GM10266 (cell line): ENCODE measurements at regions not wholly inside any gene's neighbourhood (a gene's known extent, or its start where the extent isn't known, plus 50 kb on each side); places are given as distances from the start of the nearest gene placed in this dataset.

Source experiments
- DNase-seq: peaks from one replicate; pipeline ENCODE4 v3.0.0; 2012; ENCODE audit errors: extremely low spot score
- CTCF ChIP-seq: IDR thresholded peaks from 2 replicates; pipeline ENCODE4 v1.5.1; 2012; ENCODE audit warnings: mild to moderate bottlenecking, low read depth; ENCODE audit not compliant: control insufficient read depth, insufficient read depth; ENCODE audit errors: missing control alignments

DNA sequence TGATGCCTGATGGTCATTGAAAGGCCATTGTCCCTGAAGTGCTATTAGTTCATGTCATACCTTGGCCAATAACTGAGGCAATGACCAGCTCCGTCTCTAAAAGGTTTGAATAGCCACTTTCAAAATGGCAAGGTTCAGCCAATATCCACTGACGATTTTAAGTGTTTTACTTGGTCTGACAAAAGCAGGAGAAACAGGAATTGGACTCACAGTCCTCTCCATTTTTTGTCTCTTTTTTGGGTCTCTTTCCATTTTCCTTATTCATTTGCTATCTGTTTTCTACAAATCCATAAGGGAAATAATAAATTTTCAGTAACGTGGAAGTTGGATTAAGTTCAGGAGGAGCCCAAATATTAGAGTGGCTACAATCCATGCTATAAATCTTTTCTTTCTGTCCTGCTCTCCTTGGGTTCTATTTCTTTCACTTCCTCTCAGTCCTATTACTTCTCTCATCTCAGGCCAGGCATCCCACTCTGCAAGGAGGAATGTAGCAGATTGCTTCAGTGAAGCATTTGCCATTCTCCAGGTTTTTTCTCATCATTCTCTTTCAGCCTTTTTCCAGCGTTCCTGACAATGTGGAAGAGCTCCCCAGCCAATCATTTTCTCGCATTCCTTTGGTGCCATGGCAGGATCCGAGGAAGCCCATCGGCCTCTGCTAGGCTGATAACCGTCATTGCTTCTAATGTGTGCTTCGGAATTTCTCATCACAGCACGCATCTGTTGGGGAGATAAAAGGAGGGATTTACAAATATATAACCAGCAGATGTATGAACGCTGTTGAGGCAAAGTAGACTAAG lies 414.5 kb downstream of the ADGRL2 start:
- TF ChIP-seq CTCF = no peak
- DNase-seq = no peak

GRCh38 chr1:82214606-82215005 lies 413.9 kb downstream of the ADGRL2 start:
- DNase-seq = no peak
- TF ChIP-seq CTCF = no peak

- no peak for DNase-seq
- no peak for TF ChIP-seq CTCF
Observed at GRCh38 chr1:82197606-82198005, 396.9 kb downstream of the ADGRL2 start.

DNA sequence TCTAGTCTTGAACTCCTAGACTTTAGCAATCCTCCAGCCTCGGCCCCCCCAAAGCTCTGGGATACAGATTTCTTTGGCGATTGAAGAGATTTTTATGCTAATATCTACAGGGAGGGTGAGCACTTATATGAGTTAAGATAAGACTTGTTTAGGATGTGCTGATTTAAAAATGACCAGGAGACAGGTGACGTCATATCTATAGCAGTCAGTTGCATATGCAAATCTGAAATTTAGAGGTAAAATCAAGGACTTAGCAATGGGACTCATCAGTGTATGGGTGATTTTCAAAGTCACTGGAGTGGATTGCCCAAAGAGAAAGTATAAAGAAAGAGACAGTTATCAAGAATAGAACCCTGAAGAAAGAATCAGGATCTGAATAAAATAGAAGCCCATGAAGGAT lies 394.5 kb downstream of the ADGRL2 start:
- DNase-seq = no peak
- TF ChIP-seq CTCF = no peak

GRCh38 chr1:82185084-82185483 lies 384.4 kb downstream of the ADGRL2 start:
- DNase-seq = no peak
- no peak for TF ChIP-seq CTCF

DNA sequence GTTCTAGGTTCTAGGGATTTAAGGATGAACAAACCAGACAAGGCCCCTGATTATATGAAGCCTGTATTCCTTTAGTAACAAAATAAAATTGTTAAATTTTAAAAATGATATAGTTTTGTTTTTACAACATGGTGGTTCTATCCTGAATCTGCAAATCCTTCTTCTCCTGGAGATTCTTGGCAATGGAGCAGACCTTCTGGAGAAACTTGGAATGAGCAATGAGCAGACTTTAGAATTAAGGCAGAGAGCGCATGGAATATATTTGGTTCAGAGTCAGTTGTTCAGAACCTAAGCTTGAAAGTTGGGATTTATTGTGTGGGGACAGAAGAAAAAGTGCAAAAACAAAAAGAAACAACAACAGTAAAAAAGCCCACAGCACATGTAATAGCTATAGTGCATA lies 381.1 kb downstream of the ADGRL2 start:
- no peak for TF ChIP-seq CTCF
- DNase-seq = no peak

DNA sequence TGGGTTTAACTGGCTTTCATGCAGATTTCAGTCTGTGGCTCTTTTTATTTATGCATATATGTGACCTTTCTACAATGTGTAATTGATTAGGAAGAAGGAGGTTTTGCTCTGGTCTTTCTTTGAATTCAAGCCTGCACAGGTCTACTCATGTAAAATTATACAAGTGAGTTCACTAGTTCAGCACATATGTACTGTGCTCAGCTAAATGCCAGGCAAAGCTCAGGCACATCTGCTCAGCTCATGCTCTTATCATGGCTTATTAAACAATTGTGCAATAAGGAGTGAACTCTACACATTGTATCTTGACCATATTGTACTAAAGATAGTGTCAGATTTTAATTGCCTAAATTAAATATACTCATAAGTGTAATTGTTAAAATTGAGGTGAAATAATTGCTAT lies 378.4 kb downstream of the ADGRL2 start:
- no peak for DNase-seq
- no peak for TF ChIP-seq CTCF
